ENCODE measurements at regions not wholly inside any gene's neighbourhood (a gene's known extent, or its start where the extent isn't known, plus 50 kb on each side); places are given as distances from the start of the nearest gene placed in this dataset.
"Not testable (repeated sequence)": the region's sequence is repeated elsewhere in the genome, so short reads cannot be mapped to it uniquely, and the experiment has no call there.

DNA sequence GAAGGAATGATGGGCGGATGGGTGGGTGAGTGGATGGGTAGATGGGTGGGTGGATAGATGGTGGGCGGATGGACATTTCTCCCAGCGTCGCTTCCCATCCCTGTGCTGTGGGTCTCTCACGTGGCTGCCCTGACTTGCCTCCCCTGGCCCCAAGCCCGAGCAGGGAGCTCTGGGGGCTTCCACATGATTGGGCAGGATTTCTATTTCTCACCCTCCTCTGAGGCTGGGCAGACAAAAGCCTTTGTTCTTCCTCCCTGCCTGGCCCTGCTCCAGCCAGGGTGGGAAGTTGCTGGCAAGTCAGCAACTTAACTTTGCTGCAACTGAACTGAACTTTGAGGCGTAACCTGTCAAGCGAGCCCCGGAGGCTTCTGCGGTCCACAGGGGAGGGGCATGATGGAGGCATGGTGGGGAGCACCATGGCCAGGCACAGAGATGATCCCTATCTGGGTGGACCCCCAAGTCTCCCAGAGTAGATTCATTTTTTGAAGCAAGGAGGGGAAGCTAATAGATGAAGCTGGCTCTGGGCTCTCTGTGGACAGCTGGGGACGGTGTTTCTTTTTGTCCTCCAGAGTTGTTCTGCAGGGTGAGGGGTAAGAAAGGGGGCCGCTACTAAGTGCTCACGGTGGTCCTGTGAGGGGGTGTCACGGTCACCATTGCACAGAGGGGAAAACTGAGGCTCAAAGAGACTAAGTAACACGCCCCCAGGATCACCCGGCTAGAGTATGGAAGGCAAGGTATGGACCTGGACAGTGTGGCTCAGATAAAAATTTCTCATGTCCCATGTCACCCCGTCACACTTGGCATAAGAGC, 140.1 kb downstream of the CEBPB start:
- DNase-seq, result no peak

DNA sequence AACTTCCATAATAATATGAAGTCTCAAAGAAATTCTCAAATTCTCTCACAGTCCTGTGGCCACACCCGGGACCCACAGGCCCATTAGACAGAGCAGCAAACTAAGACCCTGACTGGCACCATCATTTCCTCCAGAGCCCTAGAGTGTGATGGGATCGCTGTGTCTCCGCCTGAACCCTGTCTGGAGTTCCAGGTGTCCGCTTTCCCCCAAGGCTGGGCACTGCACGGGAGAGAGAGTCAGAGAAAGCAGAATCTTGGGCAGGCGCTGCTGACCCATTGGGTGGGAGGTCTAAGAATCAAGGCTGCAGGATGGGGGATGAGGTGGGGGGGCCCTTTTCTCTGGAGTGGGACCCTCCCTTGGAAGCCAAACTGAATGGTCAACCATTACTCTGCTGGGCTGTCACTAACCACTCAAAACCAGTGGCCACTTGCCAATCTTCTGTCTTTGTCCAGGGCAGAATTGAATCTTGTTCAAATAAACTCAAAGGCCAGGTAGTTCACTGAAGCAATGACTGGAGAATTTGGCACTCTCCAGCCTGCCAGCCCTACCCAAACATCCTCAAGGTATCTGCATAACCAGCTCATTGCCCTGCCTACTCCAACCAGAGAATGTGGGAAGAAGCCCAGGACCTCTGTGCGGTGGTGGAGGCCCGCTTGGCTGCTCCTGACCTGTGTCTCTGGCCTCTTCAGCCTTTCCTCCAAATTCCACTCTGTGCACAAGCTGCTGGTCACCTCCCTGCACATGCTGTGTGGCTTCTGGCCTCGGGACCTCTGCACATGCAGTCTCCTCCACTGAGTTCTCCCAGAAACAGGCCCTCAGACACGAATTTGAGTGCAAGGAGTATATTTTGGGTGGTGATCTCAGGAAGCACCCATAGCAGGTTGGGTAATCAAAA, 141.1 kb downstream of the CEBPB start:
- DNase-seq, result no peak

DNA sequence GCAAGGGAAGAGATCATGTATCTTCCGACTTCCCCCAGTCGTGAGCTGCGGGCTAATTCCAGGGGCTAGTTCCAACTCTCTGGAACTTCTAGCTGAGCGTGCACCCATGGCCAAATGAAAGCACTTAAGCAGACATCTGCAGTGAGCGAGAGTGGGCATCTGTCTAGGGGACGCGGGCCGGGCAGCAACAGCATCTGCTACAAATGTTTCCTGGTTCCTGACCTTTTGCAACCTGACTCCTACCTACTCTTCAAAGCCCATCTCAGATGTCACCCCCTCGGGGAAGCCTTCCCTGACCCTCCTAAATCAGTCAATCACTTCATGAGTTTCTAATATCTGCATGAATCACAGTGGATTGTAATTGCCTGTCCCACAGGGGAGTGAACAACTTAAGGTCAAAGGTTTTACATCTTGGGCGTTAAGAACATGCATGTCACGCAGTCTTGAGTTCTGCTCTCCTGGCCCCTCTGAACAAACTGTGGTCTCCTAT, 141.9 kb downstream of the CEBPB start:
- DNase-seq, result no peak

DNA sequence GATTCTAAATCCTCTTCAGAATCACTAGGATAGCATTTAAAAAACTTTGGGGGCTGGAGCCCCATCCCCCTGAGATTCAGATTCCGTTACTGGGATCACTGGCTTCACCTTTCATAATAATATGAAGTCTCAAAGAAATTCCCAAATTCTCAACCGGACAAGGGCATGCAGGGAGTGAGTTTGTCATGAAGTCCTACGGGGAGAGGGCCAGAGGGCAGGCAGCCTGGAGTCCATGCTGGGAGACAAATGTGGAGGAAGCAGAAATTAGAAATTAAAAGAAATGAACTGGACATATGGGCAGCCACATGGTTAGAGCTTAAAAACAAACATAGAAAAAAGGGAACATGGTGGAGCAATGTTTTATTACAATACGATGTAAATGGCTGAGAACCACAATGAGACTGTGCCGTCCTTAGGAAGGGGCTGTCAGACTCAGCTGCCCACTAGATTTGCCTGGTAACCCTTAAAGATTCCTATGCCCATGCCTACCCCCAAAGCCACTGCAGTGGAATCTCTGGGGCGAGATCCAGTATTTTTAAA, 142.6 kb downstream of the CEBPB start:
- no peak for DNase-seq

DNA sequence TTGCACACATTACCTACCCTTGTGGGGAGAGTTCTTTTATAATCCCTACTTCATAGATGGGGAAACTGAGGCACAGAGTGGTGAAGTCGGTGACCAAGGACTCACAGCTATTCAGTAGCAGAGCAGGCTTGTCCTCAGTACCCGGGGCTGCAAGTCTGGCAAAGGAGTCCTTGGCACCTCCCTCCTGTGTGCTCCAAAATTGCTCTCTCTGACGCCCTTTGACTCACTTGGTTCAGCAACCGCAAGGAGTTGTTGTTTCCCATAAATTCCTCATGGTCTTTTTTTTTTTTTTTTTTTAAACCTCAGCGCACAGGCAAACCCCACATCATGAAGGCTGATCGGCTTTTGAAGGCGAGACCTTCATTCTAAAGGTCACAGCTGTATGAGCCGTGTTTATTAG, 143.2 kb downstream of the CEBPB start:
- no peak for DNase-seq

DNA sequence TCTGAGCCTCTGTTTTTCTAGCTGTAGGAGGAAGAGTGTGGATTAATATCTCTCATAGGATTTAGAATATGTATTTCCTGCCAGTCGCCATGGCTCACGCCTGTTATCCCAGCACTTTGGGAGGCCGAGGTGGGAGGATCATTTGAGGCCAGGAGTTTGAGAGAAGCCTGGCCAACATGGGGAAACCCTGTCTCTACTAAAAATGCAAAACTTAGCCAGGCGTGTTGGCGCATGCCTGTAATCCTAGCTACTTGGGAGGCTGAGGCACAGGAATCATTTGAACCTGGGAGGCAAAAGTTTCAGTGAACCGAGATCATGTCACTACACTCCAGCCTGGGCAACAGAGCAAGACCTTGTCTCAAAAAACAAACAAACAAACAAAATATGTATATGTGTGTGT, 143.9 kb downstream of the CEBPB start:
- DNase-seq, result not testable (repeated sequence)

DNA sequence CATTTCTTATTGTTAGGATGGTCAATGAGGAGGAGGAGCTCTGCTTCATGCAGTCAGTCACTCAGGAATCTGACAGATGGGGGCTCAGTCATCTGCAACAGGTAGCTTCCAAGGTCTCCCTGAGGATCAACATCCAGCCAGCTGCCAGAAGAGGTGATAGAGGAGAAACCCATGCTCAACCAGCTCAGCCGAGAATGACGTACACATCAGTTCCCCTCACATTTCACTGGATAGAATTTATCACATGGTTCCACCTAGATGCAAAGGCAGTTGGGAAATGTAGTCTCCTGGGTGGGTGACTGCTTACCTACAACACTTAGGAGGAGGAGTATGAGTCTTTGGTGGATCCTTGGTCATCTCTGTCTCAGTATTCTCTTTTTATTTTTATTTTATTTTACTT, 144.5 kb downstream of the CEBPB start:
- DNase-seq, result peak; percentile 36

DNA sequence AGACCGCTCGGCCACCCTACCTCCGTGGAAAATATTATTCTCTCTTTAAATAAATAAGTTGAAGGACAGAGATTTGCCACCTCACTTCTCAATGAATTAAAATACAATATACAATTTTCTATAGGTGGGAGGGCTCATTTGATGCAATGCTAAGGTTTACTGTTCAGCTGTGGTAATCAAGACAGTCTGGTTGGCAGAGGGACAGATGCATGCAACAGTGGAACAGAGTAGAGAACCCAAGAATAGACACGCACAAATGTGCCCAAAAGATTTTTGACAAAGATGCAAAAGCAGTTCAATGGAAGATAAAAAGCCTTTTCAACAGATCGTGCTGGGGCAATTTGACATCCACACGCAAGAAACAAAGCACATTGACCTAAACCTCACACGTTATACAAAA, 145.2 kb downstream of the CEBPB start:
- DNase-seq, result no peak

DNA sequence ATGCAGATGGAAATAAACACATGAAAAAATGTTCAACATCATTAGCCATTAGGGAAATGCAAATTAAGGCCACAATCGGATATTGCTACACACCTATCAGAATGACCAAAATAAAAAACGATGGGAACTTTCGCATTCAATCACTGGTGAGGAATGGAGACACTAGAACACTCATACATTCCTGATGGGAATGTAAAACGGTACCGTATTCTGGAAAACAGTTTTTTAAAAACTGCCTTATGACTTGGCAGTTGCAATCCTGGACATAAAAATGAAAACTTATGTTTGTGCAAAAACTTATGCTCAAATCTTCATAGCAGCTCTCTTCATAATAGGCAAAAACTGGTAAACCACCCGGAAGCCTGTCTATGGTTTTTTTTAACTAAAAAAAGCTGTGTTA, 146.0 kb downstream of the CEBPB start:
- no peak for DNase-seq

DNA sequence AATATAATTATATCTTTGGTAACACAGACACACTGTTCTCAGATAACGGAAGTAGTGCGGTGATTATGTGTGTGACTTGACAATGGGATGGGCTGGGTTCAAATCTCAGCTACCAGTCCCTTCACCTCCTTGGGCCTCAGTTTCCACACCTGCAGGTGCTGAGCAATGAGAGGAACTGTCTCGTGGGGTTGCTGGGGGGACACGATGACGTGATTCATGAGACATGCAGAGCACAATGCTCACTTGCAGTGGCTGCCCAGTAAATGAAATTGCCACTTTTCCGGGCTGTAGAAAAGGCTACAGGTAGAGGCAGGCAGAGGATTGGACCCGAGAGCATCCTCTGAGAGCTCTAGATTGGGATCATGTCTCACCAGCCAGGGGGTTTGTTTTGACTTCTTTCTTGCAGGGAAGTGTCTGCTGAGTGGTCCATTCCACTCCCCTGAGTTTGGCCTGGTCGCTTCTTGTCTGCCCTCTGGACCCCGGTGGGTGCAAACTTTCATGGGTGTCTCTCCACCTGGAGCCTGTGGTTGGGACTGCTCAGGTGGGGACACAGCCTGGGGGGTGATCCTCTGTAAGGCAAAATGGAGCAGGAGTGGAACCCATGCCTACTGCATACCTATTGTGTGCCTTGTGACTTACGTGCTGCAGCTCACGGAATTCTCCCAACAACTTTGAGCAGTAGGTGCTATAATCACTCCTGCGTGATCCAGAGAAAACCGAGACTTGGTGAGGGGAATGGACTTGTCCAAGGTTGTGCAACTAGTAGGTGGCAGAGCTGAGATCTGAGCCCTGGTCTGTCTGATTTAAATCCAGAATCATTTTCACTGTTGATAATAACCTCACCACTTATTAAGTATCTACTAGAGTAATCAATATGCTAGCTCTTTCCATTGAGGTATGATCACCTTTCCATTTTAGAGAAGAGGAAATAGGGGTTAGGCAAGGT, 147.2 kb downstream of the CEBPB start:
- DNase-seq, result no peak

DNA sequence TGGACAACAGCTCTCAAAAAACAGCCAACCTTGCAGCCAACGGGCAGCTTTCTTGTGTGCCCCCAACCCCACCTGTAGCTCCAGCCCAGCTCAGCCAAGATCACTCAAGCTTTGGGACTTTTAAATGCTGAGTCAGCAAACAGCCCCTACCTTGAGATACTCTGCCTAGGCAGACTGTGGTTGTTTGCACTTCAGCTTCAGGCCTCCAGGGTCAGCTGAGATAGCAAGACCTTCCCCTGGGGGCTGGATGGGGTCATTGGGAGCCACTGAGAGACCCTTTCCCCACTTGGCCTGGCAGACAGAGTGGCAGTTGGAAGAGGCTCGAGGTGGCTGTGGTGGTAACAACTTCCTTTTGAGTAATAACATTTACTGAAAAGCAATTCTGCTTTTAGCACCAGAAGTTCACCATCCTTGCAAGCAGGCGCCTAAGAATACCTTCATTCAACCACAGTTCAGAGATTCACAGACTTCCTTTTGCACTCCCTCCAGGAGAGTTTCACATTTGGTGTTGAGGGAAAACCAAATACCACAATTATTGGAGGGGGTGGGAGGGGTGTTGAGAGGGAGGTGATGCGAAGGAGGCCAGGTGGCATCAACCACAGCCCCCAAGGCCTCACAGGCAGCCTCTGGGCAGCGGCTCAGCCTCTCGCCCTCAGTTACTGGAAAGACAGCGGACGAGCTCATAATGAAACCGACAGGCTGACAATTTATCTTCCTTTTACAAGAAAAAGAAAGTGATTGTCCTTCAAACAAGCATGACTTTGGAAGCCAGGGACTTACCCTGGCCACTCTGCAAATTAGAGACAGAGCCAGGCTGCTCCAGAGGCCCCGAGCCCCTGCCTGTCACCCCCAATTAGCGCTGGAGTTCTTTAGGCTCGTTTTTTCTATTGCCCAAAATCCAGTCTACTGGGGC, 148.1 kb downstream of the CEBPB start:
- DNase-seq, result no peak

DNA sequence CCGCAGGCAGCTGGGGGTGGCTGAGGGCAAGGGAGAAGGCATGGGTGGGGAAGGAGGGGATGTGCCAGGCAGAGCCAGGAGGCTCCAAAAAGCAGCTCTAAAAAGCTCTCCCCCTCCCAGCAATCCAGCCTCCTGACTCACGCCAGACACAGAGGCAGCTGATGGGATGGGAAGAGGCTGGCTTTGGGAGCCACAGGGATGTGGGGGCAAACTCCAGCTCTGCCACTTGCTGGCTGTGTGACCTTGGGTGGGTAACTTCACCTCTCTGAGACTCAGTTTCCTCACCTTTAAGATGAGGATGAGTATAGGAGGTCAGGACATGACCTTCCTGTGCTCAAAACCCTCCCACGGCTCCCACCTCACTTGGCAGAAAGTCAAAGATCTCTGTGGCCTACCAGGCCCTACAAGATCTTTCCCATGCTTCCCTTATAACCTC, 148.9 kb downstream of the CEBPB start:
- DNase-seq, result no peak

DNA sequence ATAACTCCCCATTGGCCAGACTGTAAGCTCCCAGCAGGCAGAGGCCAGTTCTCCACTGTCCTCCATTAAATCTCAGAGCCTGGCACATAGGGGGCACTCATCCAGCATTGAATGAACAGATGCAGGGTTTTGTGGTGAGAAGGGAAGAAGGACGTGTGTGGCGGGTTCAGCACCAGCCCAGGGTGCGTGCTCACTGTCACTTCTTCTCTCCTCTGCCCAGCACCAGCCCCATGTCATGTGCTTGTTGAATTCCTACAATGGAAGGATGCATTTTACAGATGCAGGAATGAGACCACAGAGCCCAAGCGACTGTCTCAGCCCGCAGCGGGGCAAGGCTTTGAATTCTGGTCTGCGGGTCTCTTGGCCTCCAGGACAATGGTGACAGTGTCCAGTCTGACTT, 149.9 kb downstream of the CEBPB start:
- no peak for DNase-seq

DNA sequence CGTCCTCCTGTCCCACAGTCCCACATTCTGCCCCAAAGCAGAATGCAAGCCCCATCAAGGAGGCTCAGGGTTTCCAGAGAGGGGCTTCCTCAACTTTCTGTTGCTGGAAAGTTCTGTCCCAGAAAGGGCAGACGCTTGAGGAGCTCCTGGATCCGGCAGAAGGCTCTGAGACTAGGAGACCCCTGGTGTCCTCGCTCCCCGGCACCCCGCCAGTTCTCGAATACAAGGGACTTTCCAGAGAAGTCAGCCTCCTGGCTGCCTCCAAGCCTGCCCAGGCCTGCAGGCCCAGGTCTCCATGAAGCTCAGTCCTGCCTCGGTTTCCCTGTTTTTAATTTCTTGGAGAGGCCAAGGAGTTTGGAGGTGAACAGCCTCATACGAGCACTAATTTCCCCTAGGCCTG, 150.4 kb downstream of the CEBPB start:
- DNase-seq, result no peak

DNA sequence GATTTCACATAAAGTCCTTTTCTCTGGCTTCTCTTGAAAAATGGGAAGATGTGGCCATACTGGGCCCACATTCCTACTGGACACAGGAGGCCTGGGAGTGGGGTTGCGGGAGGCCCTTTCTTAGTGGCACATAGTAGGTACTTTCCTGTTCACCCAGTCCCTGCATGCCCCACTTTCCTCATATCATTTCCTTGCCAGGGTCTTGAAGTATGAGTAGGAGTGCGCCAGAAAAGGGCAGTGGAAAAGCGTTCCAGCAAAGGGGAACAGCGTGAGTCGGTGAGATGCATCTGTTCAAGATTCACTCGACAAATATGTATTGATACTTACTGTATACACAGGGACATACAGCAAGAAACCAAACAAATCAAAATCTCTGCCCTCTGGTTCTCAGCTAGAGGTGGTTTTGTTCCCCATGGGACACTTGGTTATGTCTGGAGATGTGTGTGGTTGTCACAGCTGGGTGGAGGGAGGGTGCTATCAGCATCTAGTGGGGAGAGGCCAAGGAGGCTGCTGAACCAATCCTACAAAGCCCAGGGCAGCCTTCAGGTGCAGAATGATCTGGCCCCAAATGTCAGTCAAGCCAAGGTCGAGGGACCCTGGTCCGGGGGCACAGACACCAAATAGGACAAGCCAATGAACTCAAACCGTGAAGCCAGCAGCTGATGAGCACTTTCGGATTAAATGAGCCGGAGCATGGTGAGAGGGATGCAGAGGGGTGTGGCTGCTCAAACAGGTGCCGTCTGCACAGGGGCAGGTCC, 151.4 kb downstream of the CEBPB start:
- DNase-seq, result no peak

DNA sequence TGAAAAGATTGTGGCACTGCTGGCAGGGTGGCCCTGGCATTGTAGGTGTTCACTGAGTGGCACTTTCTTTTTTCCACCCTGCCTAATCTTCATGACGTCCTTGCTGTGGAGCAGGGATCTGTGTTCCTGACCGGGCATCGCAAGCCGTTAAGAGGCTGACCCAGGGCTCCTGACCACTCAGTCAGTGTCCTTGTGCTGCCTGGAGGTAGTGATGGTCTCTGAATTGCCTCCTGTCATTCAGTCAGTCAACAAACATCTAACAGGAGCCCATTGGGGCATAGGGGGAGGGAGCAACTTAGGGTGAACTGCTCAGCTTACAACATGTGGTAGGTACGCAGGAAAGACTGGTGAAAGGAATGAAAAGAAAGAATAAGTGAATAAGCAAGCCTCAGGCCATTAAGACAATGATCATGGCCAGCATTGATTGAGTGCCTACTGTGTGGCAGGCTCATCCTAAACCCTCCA, 152.0 kb downstream of the CEBPB start:
- no peak for DNase-seq

DNA sequence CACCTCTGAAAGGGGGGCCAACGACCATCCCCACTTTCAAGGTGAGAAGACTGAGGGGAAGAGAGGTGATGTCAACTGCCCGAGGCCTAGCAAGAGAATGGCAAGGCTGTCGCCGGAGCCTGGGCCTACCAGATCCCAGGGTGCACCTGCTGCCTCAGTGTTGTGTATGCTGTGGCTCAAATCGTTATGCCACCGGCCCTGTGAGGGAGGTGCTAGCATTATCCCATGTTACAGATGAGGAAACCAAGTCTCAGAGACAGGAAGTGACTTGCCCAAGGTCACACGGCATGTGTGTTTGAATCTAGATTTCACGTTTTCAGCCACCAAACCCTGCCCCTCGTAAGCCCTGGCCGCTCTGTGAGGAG, 152.5 kb downstream of the CEBPB start:
- no peak for DNase-seq

DNA sequence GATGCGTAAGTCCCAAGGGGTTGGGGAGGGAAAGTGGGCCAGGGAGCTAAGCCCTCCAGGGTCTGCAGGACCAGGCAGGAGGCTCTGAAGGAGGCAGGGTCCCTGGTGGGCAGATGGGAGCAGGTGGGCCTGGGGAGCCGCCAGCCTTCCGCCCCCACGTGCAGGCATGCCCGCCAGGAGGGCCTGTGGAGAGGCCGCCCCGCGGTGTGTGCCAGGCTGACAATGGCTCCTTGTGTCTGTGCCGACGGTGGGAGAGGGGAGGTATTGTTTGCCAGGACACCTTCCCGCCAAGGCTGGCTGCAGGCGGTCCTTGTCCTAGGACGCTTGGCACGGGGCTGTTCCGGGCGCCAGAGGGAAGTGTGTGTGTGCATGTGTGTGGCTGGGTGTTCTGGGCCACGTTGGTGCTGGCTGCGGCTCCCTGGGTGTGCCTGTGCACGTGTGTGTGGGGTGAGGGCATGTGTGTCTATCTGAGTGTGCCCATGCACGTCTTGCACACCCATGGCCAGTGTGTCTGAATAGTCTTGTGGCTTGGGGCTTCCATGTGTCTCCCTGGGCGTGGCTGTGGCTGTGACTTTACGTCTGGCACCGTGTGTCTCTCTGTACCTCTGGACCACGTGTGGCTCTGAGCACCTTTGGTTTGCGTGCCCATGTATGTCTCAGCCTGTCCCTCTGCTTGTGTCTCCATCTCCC, 153.0 kb downstream of the CEBPB start:
- DNase-seq, result no peak

DNA sequence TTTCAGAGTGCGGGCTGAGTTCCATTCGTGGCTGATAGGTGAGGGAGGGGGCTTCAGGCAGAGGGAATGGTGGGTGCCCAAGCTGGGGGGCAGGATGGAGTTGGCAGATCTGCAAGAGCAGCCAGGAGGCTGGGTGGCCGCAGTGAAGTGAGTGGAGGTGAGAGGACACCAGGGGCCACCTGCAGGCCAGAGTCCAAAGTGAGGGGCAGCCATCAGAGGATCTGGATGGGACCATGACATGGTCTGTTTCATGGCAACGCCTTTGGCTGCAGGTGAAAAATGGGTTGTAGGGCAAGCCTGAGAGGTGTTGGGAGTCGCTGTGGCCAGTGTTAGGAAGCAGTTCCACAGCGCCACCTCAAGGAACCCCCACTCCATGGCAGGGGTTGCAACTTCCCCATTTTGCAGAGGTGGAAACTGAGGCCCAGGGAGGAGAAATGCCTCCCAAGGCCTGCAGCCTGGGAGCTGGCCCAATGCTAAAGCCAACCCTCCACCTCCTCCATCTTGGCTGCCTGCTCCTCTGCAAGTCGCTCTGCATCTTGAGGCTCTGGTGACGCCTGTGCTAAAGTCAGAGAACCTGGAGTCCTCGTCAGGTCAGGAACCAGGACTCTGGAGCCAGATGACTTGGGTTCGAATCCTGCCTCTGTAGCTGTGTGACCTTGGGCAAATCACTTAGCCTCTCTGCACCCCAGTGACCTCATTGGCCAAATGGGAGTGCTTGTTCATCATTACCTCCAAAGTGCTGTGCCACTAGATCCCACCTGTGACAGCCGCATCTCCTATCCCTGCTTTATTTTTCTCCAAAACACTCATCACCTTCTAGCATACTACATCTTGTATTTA, 153.8 kb downstream of the CEBPB start:
- no peak for DNase-seq
